Stomach smooth muscle (tissue), 2 donors: ENCODE measurements at regions not wholly inside any gene's neighbourhood (a gene's known extent, or its start where the extent isn't known, plus 50 kb on each side); places are given as distances from the start of the nearest gene placed in this dataset.
A peak's percentile ranks its signal among the peaks of the same experiment; 100 is the strongest.

Experiments
- H3K27ac ChIP-seq: one replicate; pipeline ENCODE4 v1.7.0; 2013; ENCODE audit warnings: mild to moderate bottlenecking, low read length, inconsistent platforms
- H3K27me3 ChIP-seq, 2 donors: one replicate each; pipeline ENCODE4 v1.7.0; 2013; ENCODE audit warnings: low read length in 2 of 2; ENCODE audit not compliant: insufficient read depth in 2 of 2, control insufficient read depth in 1 of 2
- H3K36me3 ChIP-seq, 2 donors: one replicate each; pipeline ENCODE4 v1.7.0; 2013; ENCODE audit warnings: low read length in 2 of 2; ENCODE audit not compliant: control insufficient read depth in 2 of 2, insufficient read depth in 2 of 2
- H3K4me1 ChIP-seq: one replicate; pipeline ENCODE4 v1.7.0; 2013; ENCODE audit warnings: low read length; ENCODE audit not compliant: control insufficient read depth, insufficient read depth
- H3K4me3 ChIP-seq, 2 donors: one replicate each; pipeline ENCODE4 v1.7.0; 2013; ENCODE audit warnings: low read length in 2 of 2
- H3K9ac ChIP-seq, 2 donors: one replicate each; pipeline ENCODE4 v1.7.0; 2013; ENCODE audit warnings: low read length in 2 of 2, mild to moderate bottlenecking in 1 of 2
- H3K9me3 ChIP-seq, 2 donors: one replicate each; pipeline ENCODE4 v1.7.0; 2013; ENCODE audit warnings: low read length in 2 of 2; ENCODE audit not compliant: control insufficient read depth in 2 of 2
- donor health status: healthy.
- donor health status: Pancreatic carcinoma.

- H3K9me3 ChIP-seq = no peaks in the 10 kb centered on the region
- no peaks in the 10 kb centered on the region for H3K4me1 ChIP-seq
- H3K4me3 ChIP-seq = no peak overlapping the region
- no peak overlapping the region for H3K9ac ChIP-seq
- H3K27ac ChIP-seq = peak overlapping the region; percentile 6
- H3K27me3 ChIP-seq = no peaks in the 10 kb centered on the region
- no peaks in the 10 kb centered on the region for H3K36me3 ChIP-seq
Measured at GRCh38 chr5:38718771-38719391, 126.9 kb upstream of the OSMR start.

- Histone ChIP-seq H3K27me3 (no peaks in the 10 kb centered on the region), H3K36me3 (no peaks in the 10 kb centered on the region), H3K9me3 (no peaks in the 10 kb centered on the region), H3K9ac (peak overlapping the region in 1 of 2 donors; percentile 5), H3K27ac (no peak overlapping the region), H3K4me3 (no peak overlapping the region), H3K4me1 (no peaks in the 10 kb centered on the region)
Measured at GRCh38 chr5:38719403-38719802, 126.4 kb upstream of the OSMR start.

- H3K36me3 ChIP-seq = no peaks in the 10 kb centered on the region
- H3K27ac ChIP-seq = no peak overlapping the region
- no peak overlapping the region for H3K9ac ChIP-seq
- no peaks in the 10 kb centered on the region for H3K4me1 ChIP-seq
- no peak overlapping the region for H3K4me3 ChIP-seq
- no peaks in the 10 kb centered on the region for H3K27me3 ChIP-seq
- no peaks in the 10 kb centered on the region for H3K9me3 ChIP-seq
Measured at GRCh38 chr5:38719916-38720315, 125.9 kb upstream of the OSMR start.

DNA sequence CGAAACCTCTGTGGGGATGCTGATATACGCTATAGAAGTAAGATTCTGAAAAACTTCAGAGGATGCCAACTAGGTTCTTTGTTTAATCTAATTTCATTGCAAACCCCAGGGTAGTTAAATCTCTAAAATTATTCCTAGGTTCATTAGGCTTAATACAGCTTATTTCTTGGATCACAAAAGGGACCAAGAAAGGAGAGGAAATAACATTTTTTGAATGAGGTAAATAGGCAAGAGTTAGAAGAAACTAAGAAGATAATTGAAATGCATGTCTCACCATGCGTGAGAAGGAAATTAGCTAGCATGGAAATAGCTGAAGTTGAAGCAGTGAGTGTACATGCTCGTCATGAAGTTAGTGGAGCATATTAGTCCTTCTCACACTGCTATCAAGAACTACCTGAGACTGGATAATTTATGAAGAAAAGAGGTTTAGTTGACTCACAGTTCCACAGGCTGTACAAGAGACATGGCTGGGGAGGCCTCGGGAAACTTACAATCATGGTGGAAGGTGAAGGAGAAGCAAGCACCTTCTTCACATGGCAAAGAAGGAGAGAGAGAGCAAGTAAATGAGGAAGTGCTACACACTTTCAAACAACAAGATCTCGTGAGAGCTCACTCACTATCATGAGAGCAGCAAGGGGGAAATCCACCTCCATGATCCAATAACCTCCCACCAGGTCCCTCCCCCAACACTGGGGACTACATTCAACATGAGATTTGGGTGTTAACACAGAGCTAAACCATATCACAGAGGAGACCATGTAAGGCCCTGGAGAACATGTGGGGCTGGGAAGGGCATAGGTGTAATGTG is 125.1 kb upstream of the OSMR start:
- no peaks in the 10 kb centered on the region for H3K9me3 ChIP-seq
- no peaks in the 10 kb centered on the region for H3K36me3 ChIP-seq
- H3K4me3 ChIP-seq = no peak overlapping the region
- no peaks in the 10 kb centered on the region for H3K27me3 ChIP-seq
- no peak overlapping the region for H3K9ac ChIP-seq
- no peak overlapping the region for H3K27ac ChIP-seq
- no peaks in the 10 kb centered on the region for H3K4me1 ChIP-seq

- Histone ChIP-seq H3K9ac (no peak overlapping the region), H3K27me3 (no peaks in the 10 kb centered on the region), H3K36me3 (no peaks in the 10 kb centered on the region), H3K27ac (no peak overlapping the region), H3K4me3 (no peak overlapping the region), H3K9me3 (no peaks in the 10 kb centered on the region), H3K4me1 (no peaks in the 10 kb centered on the region)
Measured at GRCh38 chr5:38722918-38723317, 122.9 kb upstream of the OSMR start.

DNA sequence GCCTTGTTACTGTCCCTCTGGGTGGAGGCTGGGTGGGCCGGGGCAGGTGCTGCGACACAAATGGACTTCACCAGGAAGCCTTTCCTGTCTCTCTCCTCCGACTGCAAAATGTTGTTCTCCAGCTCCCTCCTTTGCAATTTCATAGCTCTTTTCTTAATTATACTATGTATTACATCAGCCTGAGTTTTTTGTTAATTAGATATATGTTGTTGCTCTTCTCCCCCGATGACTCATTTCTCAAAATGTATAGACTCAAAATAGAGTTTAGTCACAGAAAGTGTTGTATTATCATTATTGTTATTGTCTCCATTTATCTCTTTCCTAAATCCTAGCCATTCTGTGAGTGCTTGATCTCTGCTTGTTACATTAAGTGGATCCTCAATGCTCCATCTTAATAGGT is 122.4 kb upstream of the OSMR start:
- H3K27me3 ChIP-seq = no peaks in the 10 kb centered on the region
- H3K36me3 ChIP-seq = no peaks in the 10 kb centered on the region
- no peak overlapping the region for H3K4me3 ChIP-seq
- H3K9ac ChIP-seq = no peak overlapping the region
- no peak overlapping the region for H3K27ac ChIP-seq
- no peaks in the 10 kb centered on the region for H3K9me3 ChIP-seq
- H3K4me1 ChIP-seq = no peaks in the 10 kb centered on the region

DNA sequence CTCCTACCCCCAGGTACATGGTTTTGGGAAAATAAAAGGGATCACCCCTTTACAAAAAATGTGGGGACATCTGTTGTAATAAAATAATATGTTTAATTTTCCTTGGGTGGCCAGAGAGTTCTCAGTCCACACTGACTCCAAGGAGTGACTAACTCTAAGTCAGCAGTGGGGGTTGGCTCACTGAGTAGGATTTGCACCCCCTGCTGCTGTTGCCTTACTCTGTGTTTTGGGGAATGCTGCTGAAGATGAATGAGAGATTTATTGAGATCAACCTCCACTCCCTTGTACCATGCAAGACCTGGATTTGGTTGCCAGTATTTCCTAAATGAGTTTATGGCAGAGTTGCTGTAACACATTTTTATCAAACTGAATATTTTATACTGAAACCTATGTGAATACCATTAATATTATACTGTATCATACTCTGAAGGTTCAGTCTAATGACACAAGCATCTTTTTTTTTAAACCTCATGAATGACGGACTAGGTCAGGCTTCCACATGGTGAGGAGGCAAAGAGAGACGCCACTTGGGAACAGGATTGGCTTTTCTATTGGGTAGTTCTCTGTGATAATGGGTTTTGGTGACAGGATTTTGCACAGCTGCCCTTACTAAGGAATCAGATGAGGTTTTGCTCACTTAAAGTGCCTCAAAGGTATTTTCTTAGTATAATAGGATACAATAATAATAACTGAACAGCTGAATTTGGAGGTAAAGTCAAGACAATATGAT is 121.3 kb upstream of the OSMR start:
- Histone ChIP-seq H3K4me3 (no peak overlapping the region), H3K9me3 (no peaks in the 10 kb centered on the region), H3K36me3 (no peaks in the 10 kb centered on the region), H3K27me3 (no peaks in the 10 kb centered on the region), H3K4me1 (no peaks in the 10 kb centered on the region), H3K27ac (no peak overlapping the region), H3K9ac (no peak overlapping the region)

DNA sequence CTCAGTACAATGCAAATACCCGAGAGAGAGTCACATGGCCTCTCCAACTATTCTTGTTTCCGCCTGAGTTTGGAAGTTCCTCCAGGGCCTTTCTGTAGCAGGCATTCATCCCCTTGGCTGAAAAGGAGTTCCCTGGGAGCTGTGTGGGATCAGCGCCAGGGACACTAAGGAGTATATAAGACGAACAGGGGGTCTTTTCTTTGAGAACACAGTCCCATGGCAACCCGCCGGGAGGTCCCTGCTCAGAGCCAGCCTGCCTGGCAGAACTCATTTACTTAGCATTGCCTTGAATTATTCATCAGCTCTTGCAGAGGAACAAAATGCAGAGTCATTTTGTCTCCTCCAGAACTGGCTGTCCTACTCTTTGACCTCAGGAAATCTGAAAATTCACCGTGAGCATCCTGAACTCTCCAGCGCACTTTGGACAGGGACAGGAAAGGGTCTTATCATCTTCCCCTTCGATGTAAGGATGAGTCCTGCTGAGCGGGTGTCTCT is 120.4 kb upstream of the OSMR start:
- H3K9me3 ChIP-seq = no peaks in the 10 kb centered on the region
- no peaks in the 10 kb centered on the region for H3K4me1 ChIP-seq
- no peak overlapping the region for H3K27ac ChIP-seq
- no peaks in the 10 kb centered on the region for H3K36me3 ChIP-seq
- no peaks in the 10 kb centered on the region for H3K27me3 ChIP-seq
- no peak overlapping the region for H3K4me3 ChIP-seq
- no peak overlapping the region for H3K9ac ChIP-seq

GRCh38 chr5:38726279-38726678 is 119.5 kb upstream of the OSMR start:
- no peak overlapping the region for H3K9ac ChIP-seq
- H3K27ac ChIP-seq = no peak overlapping the region
- H3K36me3 ChIP-seq = no peaks in the 10 kb centered on the region
- no peaks in the 10 kb centered on the region for H3K4me1 ChIP-seq
- no peaks in the 10 kb centered on the region for H3K9me3 ChIP-seq
- no peaks in the 10 kb centered on the region for H3K27me3 ChIP-seq
- no peak overlapping the region for H3K4me3 ChIP-seq

GRCh38 chr5:38728029-38728428 is 117.8 kb upstream of the OSMR start:
- Histone ChIP-seq H3K9ac (no peak overlapping the region), H3K9me3 (no peaks in the 10 kb centered on the region), H3K36me3 (no peaks in the 10 kb centered on the region), H3K4me1 (no peaks in the 10 kb centered on the region), H3K4me3 (no peak overlapping the region), H3K27ac (no peak overlapping the region), H3K27me3 (no peaks in the 10 kb centered on the region)
